ENCODE measurements at regions not wholly inside any gene's neighbourhood (a gene's known extent, or its start where the extent isn't known, plus 50 kb on each side); places are given as distances from the start of the nearest gene placed in this dataset.
A peak's percentile ranks its signal among the peaks of the same experiment; 100 is the strongest.

GRCh38 chr19:32103541-32103940 lies 241.9 kb upstream of the ZNF507 start:
- TF ChIP-seq CTCF (IDR thresholded peaks at IDR 0.05; ENCODE audit: borderline replicate concordance, extremely low read depth, insufficient read depth): no peak
- Histone ChIP-seq H3K36me3 (ENCODE audit: control insufficient read depth in 2 of 3, insufficient read depth in 3 of 3, low read length in 3 of 3) (no peaks in the 10 kb centered on the region), H3K4me1 (ENCODE audit: control insufficient read depth in 2 of 3, insufficient read depth in 2 of 3, low read depth in 1 of 3, low read length in 3 of 3) (no peaks in the 10 kb centered on the region), H3K27me3 (ENCODE audit: control insufficient read depth, insufficient read depth, low read length) (no peaks in the 10 kb centered on the region), H3K9ac (ENCODE audit: low read length in 3 of 3) (no peak overlapping the region), H3K9me3 (ENCODE audit: control insufficient read depth in 2 of 3, insufficient read depth in 1 of 3, low read length in 3 of 3) (no peaks in the 10 kb centered on the region), H3K4me3 (ENCODE audit: low read length in 3 of 3) (no peak overlapping the region), H3K27ac (ENCODE audit: low read depth in 2 of 2, low read length in 2 of 2) (no peak overlapping the region)
- peak in 1 of 5 donors; percentile 16 for DNase-seq
- intact Hi-C loops (cut with DNase I): no loop called here
- FAIRE-seq: no peak

GRCh38 chr19:32104153-32104849 lies 241.1 kb upstream of the ZNF507 start:
- FAIRE-seq (no peak), DNase-seq (peak in 4 of 5 donors; percentile 74 to 94 (median 88))
- no peak for TF ChIP-seq CTCF (IDR thresholded peaks at IDR 0.05; ENCODE audit: borderline replicate concordance, extremely low read depth, insufficient read depth)
- no peak overlapping the region for H3K4me3 ChIP-seq (ENCODE audit: low read length in 3 of 3)
- H3K27me3 ChIP-seq (ENCODE audit: control insufficient read depth, insufficient read depth, low read length): no peaks in the 10 kb centered on the region
- H3K27ac ChIP-seq (ENCODE audit: low read depth in 2 of 2, low read length in 2 of 2): no peak overlapping the region
- no peaks in the 10 kb centered on the region for H3K36me3 ChIP-seq (ENCODE audit: control insufficient read depth in 2 of 3, insufficient read depth in 3 of 3, low read length in 3 of 3)
- intact Hi-C loops (cut with DNase I): no loop called here
- no peaks in the 10 kb centered on the region for H3K4me1 ChIP-seq (ENCODE audit: control insufficient read depth in 2 of 3, insufficient read depth in 2 of 3, low read depth in 1 of 3, low read length in 3 of 3)
- H3K9ac ChIP-seq (ENCODE audit: low read length in 3 of 3): no peak overlapping the region
- H3K9me3 ChIP-seq (ENCODE audit: control insufficient read depth in 2 of 3, insufficient read depth in 1 of 3, low read length in 3 of 3): no peaks in the 10 kb centered on the region

GRCh38 chr19:32104850-32105235 lies 240.6 kb upstream of the ZNF507 start:
- DNase-seq: no peak
- no peak for TF ChIP-seq CTCF (IDR thresholded peaks at IDR 0.05; ENCODE audit: borderline replicate concordance, extremely low read depth, insufficient read depth)
- Histone ChIP-seq H3K9ac (ENCODE audit: low read length in 3 of 3) (no peak overlapping the region), H3K27ac (ENCODE audit: low read depth in 2 of 2, low read length in 2 of 2) (no peak overlapping the region), H3K27me3 (ENCODE audit: control insufficient read depth, insufficient read depth, low read length) (no peaks in the 10 kb centered on the region), H3K36me3 (ENCODE audit: control insufficient read depth in 2 of 3, insufficient read depth in 3 of 3, low read length in 3 of 3) (no peaks in the 10 kb centered on the region), H3K9me3 (ENCODE audit: control insufficient read depth in 2 of 3, insufficient read depth in 1 of 3, low read length in 3 of 3) (no peaks in the 10 kb centered on the region), H3K4me1 (ENCODE audit: control insufficient read depth in 2 of 3, insufficient read depth in 2 of 3, low read depth in 1 of 3, low read length in 3 of 3) (no peaks in the 10 kb centered on the region), H3K4me3 (ENCODE audit: low read length in 3 of 3) (no peak overlapping the region)
- intact Hi-C loops (cut with DNase I): no loop called here
- no peak for FAIRE-seq

Measured in kidney (tissue), 13 donors.